IMR-90 (cell line): ENCODE measurements at regions not wholly inside any gene's neighbourhood (a gene's known extent, or its start where the extent isn't known, plus 50 kb on each side); places are given as distances from the start of the nearest gene placed in this dataset.

Source experiments
- ATAC-seq: fragments of 200-7000 bp; cut with Tn5 transposase; 2 replicates; pipeline ENCODE4 v1.9.1; 2020; ENCODE audit warnings: low read depth, mild to moderate bottlenecking, moderate library complexity
- BruUV-seq: library from RNA; stranded (reverse); fragments of 400-500 nt; replicated peaks from 2 replicates; lab custom pipeline; 2021; lab: Mats Ljungman, UMichigan
- CTCF ChIA-PET: fragments of 300-600 bp; formaldehyde crosslinking; extraction: SDS; loops from one replicate; lab custom pipeline; 2021; ENCODE audit warnings: antibody characterized with exemption; lab: Yijun Ruan, JAX
- POLR2A ChIA-PET: fragments of 300-600 bp; sonication (Branson Sonifier 250); formaldehyde crosslinking; loops from one replicate; lab custom pipeline; 2022; ENCODE audit warnings: antibody characterized with exemption; ENCODE audit not compliant: unreplicated experiment; lab: Charles Lee
- DNase-seq: peaks from one replicate; pipeline ENCODE4 v3.0.0; 2013
- H2AFZ ChIP-seq: replicated peaks from 2 replicates; pipeline ENCODE3; 2013; ENCODE audit warnings: low read length, mild to moderate bottlenecking; ENCODE audit not compliant: poor library complexity
- H2AK5ac ChIP-seq: 2 replicates; pipeline ENCODE4 v1.6.1; 2013; ENCODE audit warnings: low read depth, low read length, inconsistent platforms
- H2AK9ac ChIP-seq: replicated peaks from 2 replicates; pipeline ENCODE3; 2013; ENCODE audit warnings: mild to moderate bottlenecking, low read depth, low read length, moderate library complexity; ENCODE audit not compliant: poor library complexity
- H2BK120ac ChIP-seq: 2 replicates; pipeline ENCODE4 v1.6.1; 2013; ENCODE audit warnings: low read depth, low read length, inconsistent platforms
- H2BK15ac ChIP-seq: 3 replicates; pipeline ENCODE4 v1.6.1; 2013; ENCODE audit warnings: low read depth, low read length, inconsistent platforms
- H2BK20ac ChIP-seq: 2 replicates; pipeline ENCODE4 v1.6.1; 2013; ENCODE audit warnings: low read depth, mild to moderate bottlenecking, inconsistent platforms, low read length, moderate library complexity
- H2BK5ac ChIP-seq: 2 replicates; pipeline ENCODE4 v1.6.1; 2013; ENCODE audit warnings: mild to moderate bottlenecking, low read depth, low read length, inconsistent platforms; ENCODE audit not compliant: poor library complexity, severe bottlenecking
- H3K14ac ChIP-seq: replicated peaks from 2 replicates; pipeline ENCODE4 v1.6.1; 2013; ENCODE audit warnings: low read depth, low read length, inconsistent platforms
- H3K18ac ChIP-seq: 2 replicates; pipeline ENCODE4 v1.6.1; 2013; ENCODE audit warnings: low read depth, low read length, control low read depth
- H3K23ac ChIP-seq: 2 replicates; pipeline ENCODE4 v1.6.1; 2013; ENCODE audit warnings: low read depth, low read length, inconsistent platforms
- H3K27ac ChIP-seq: 2 replicates; pipeline ENCODE4 v1.5.1; 2013; ENCODE audit warnings: mild to moderate bottlenecking, control low read depth, low read length; ENCODE audit not compliant: insufficient read depth
- H3K27me3 ChIP-seq: 2 replicates; pipeline ENCODE4 v1.6.1; 2013; ENCODE audit warnings: low read length; ENCODE audit not compliant: control insufficient read depth, insufficient read depth
- H3K36me3 ChIP-seq: 2 replicates; pipeline ENCODE4 v1.6.1; 2013; ENCODE audit warnings: low read length, mixed read lengths; ENCODE audit not compliant: control insufficient read depth, insufficient read depth
- H3K4ac ChIP-seq: 2 replicates; pipeline ENCODE4 v1.6.1; 2013; ENCODE audit warnings: low read depth, low read length, inconsistent platforms
- H3K4me1 ChIP-seq: 2 replicates; pipeline ENCODE4 v1.6.1; 2013; ENCODE audit warnings: low read length, mixed read lengths; ENCODE audit not compliant: control insufficient read depth, insufficient read depth
- H3K4me2 ChIP-seq: 2 replicates; pipeline ENCODE4 v1.6.1; 2013; ENCODE audit warnings: low read depth, mild to moderate bottlenecking, control low read depth, low read length, moderate library complexity
- H3K4me3 ChIP-seq: 2 replicates; pipeline ENCODE4 v1.5.1; 2013; ENCODE audit warnings: low read depth, mild to moderate bottlenecking, control low read depth, low read length, moderate library complexity; ENCODE audit not compliant: insufficient read depth
- H3K56ac ChIP-seq: 2 replicates; pipeline ENCODE4 v1.6.1; 2013; ENCODE audit warnings: low read length, inconsistent platforms; ENCODE audit not compliant: insufficient read depth; ENCODE audit errors: extremely low read depth
- H3K79me1 ChIP-seq, 2 experiments: 2 replicates each; pipeline ENCODE4 v1.6.1; 2013; ENCODE audit warnings: low read length in 2 of 2, inconsistent platforms in 1 of 2, low read depth in 1 of 2
- H3K9ac ChIP-seq: 2 replicates; pipeline ENCODE4 v1.6.1; 2013; ENCODE audit warnings: low read depth, low read length, control low read depth
- H3K9me1 ChIP-seq: 2 replicates; pipeline ENCODE4 v1.6.1; 2013; ENCODE audit warnings: low read length, inconsistent platforms; ENCODE audit not compliant: insufficient read depth
- H3K9me3 ChIP-seq: 2 replicates; pipeline ENCODE4 v1.6.1; 2013; ENCODE audit warnings: low read length; ENCODE audit not compliant: control insufficient read depth, insufficient read depth
- H4K20me1 ChIP-seq: 2 replicates; pipeline ENCODE4 v1.6.1; 2013; ENCODE audit warnings: low read length, inconsistent platforms; ENCODE audit not compliant: insufficient read depth
- H4K5ac ChIP-seq: 2 replicates; pipeline ENCODE4 v1.6.1; 2013; ENCODE audit warnings: mild to moderate bottlenecking, low read depth, low read length, control low read depth
- H4K8ac ChIP-seq, 2 experiments: 2 replicates each; pipeline ENCODE4 v1.6.1; 2013; ENCODE audit warnings: low read depth in 2 of 2, low read length in 2 of 2, control low read depth in 1 of 2, inconsistent platforms in 1 of 2
- H4K91ac ChIP-seq: 2 replicates; pipeline ENCODE4 v1.6.1; 2013; ENCODE audit warnings: low read depth, low read length, inconsistent platforms; ENCODE audit not compliant: insufficient read depth
- CEBPB ChIP-seq: IDR thresholded peaks from 2 replicates; pipeline ENCODE4 v1.6.1; 2012; ENCODE audit warnings: low read depth, low read length, improper control_type of control experiment
- FOS ChIP-seq: fragments of 150-350 bp; IDR thresholded peaks from 2 replicates; pipeline ENCODE4 v1.6.1; 2016; ENCODE audit warnings: low read depth, low read length
- NFE2L2 ChIP-seq: fragments of 150-350 bp; IDR thresholded peaks from 2 replicates; pipeline ENCODE4 v1.6.1; 2016; ENCODE audit warnings: low read depth, mild to moderate bottlenecking, low read length
- RCOR1 ChIP-seq: IDR thresholded peaks from 2 replicates; pipeline ENCODE4 v1.6.1; 2012; ENCODE audit warnings: mild to moderate bottlenecking, low read length, improper control_type of control experiment; ENCODE audit not compliant: insufficient replicate concordance
- RFX5 ChIP-seq: IDR thresholded peaks from 2 replicates; pipeline ENCODE4 v1.8.0; 2012; ENCODE audit warnings: low read depth, mild to moderate bottlenecking, low read length, moderate library complexity
- SMC3 ChIP-seq: fragments of 150-350 bp; IDR thresholded peaks from 2 replicates; pipeline ENCODE4 v1.6.1; 2016; ENCODE audit warnings: low read depth, mild to moderate bottlenecking, antibody characterized with exemption, low read length, moderate library complexity
- WGBS, 2 experiments: methylation state at CpG; one replicate each; pipeline versions ENCODE4 v1.1.5 to v1.1.7; 2013; ENCODE audit warnings: missing lambda C conversion rate in 2 of 2; ENCODE audit not compliant: insufficient read length in 1 of 2; ENCODE audit errors: extremely low coverage in 2 of 2; 5-methylcytosine and 5-hydroxymethylcytosine counted together
- dilution Hi-C: fragments of 300-500 bp; cut with HindIII; formaldehyde crosslinking; loops from one replicate; pipeline ENCODE4 v1.14.3; 2018; ENCODE audit warnings: low sequenced_read_pairs; ENCODE audit not compliant: unreplicated experiment
- in situ Hi-C: fragments of 300-500 bp; cut with MboI; formaldehyde crosslinking; loops from 3 replicates; pipeline ENCODE4 v1.14.3; 2019; ENCODE audit warnings: low sequenced_read_pairs, inconsistent platforms, mixed read lengths
- intact Hi-C: fragments of 100-400 bp; cut with micrococcal nuclease; formaldehyde crosslinking; loops from 2 replicates; pipeline ENCODE4 v1.10.0; 2022

- H2BK120ac ChIP-seq: no peak overlapping the region
- ChIA-PET CTCF (no interaction called here), POLR2A (no interaction called here)
- no peak overlapping the region for H2BK15ac ChIP-seq
- no peak overlapping the region for H3K4me2 ChIP-seq
- DNase-seq (no peak), ATAC-seq (no peak)
- H3K9me1 ChIP-seq: no peaks in the 10 kb centered on the region
- H3K18ac ChIP-seq: no peak overlapping the region
- no peak overlapping the region for H3K27ac ChIP-seq
- no peak overlapping the region for H2AK5ac ChIP-seq
- H3K23ac ChIP-seq: no peak overlapping the region
- no peak overlapping the region for H4K8ac ChIP-seq
- H3K4me1 ChIP-seq: no peaks in the 10 kb centered on the region
- dilution Hi-C loops (no loop called here), intact Hi-C loops (no loop called here), in situ Hi-C loops (no loop called here)
- no peak overlapping the region for H2BK20ac ChIP-seq
- H3K79me1 ChIP-seq: no peaks in the 10 kb centered on the region
- no peak overlapping the region for H4K91ac ChIP-seq
- no TSS peak for BruUV-seq
- H4K20me1 ChIP-seq: no peaks in the 10 kb centered on the region
- no peak overlapping the region for H2AFZ ChIP-seq
- H3K4ac ChIP-seq: no peak overlapping the region
- no peaks in the 10 kb centered on the region for H3K27me3 ChIP-seq
- H2BK5ac ChIP-seq: no peak overlapping the region
- no peak overlapping the region for H3K56ac ChIP-seq
- no peak overlapping the region for H3K4me3 ChIP-seq
- no peak overlapping the region for H3K14ac ChIP-seq
- no peaks in the 10 kb centered on the region for H3K9me3 ChIP-seq
- TF ChIP-seq SMC3 (no peak), RFX5 (no peak), CEBPB (no peak), RCOR1 (no peak), FOS (no peak), NFE2L2 (no peak)
- no peaks in the 10 kb centered on the region for H3K36me3 ChIP-seq
- no peak overlapping the region for H2AK9ac ChIP-seq
- no peak overlapping the region for H3K9ac ChIP-seq
- WGBS, 2 experiments: no CpG with 5 or more reads among the region's 1 CpG
- H4K5ac ChIP-seq: no peak overlapping the region
Measured at GRCh38 chr3:74036568-74036967, 411.8 kb upstream of the PDZRN3 start.
